NB4 (cell line): ENCODE measurements at regions not wholly inside any gene's neighbourhood (a gene's known extent, or its start where the extent isn't known, plus 50 kb on each side); places are given as distances from the start of the nearest gene placed in this dataset.

ENCODE experiments used
- DNase-seq: peaks from one replicate; pipeline ENCODE4 v3.0.0; 2010; ENCODE audit warnings: low read depth
- H3K4me3 ChIP-seq: one replicate; pipeline ENCODE4 v1.5.1; 2011; ENCODE audit warnings: mild to moderate bottlenecking, low read depth, low read length, moderate library complexity
- CTCF ChIP-seq: IDR thresholded peaks from one replicate; pipeline ENCODE4 v1.5.1; 2012; ENCODE audit warnings: low read depth, low read length
- MAX ChIP-seq: IDR thresholded peaks from 2 replicates; pipeline ENCODE4 v1.6.1; 2011; ENCODE audit warnings: low read depth, low read length
- MYC ChIP-seq: IDR thresholded peaks from 2 replicates; pipeline ENCODE4 v1.6.1; 2011; ENCODE audit warnings: low read depth, low read length
- POLR2A ChIP-seq: IDR thresholded peaks from 2 replicates; pipeline ENCODE4 v1.6.1; 2011; ENCODE audit warnings: mild to moderate bottlenecking; ENCODE audit not compliant: insufficient read length; ENCODE audit errors: extremely low read depth

- TF ChIP-seq MYC (no peak), CTCF (no peak), POLR2A (no peak), MAX (no peak)
- H3K4me3 ChIP-seq, result no peak overlapping the region
- DNase-seq, result no peak
These were observed 67.9 kb upstream of the STOX2 start for GRCh38 chr4:183837222-183837621.

- TF ChIP-seq MYC, result no peak
- no peak for TF ChIP-seq POLR2A
- no peak for TF ChIP-seq MAX
- no peak for TF ChIP-seq CTCF
- peak; percentile 26 for DNase-seq
- H3K4me3 ChIP-seq, result no peak overlapping the region
These were observed 66.0 kb upstream of the STOX2 start for GRCh38 chr4:183838987-183839712.

- TF ChIP-seq MAX, result no peak
- peak; percentile 84 for TF ChIP-seq CTCF
- H3K4me3 ChIP-seq, result no peak overlapping the region
- peak; percentile 75 for DNase-seq
These were observed 64.8 kb upstream of the STOX2 start for GRCh38 chr4:183840311-183840710.

GRCh38 chr4:183841001-183841400 is 64.1 kb upstream of the STOX2 start:
- no peak for TF ChIP-seq POLR2A
- no peak for TF ChIP-seq MYC
- no peak for TF ChIP-seq MAX
- TF ChIP-seq CTCF, result no peak
- H3K4me3 ChIP-seq, result no peak overlapping the region
- no peak for DNase-seq

GRCh38 chr4:183842129-183842528 is 63.0 kb upstream of the STOX2 start:
- DNase-seq, result no peak

More at GRCh38 chr4:183842129-183842528, 63.0 kb upstream of the STOX2 start:
- H3K4me3 ChIP-seq, result no peak overlapping the region
- no peak for TF ChIP-seq CTCF
- TF ChIP-seq MYC, result no peak
